Left lung (tissue), 4 donors: ENCODE measurements at regions not wholly inside any gene's neighbourhood (a gene's known extent, or its start where the extent isn't known, plus 50 kb on each side); places are given as distances from the start of the nearest gene placed in this dataset.

ENCODE experiments used
- ATAC-seq: fragments of 200-7000 bp; cut with Tn5 transposase; one replicate; pipeline ENCODE4 v1.9.1; 2020; ENCODE audit warnings: moderate library complexity
- DNase-seq, 4 donors: peaks; one replicate each; pipeline ENCODE4 v3.0.0-alpha.2; 2013 to 2020
- H3K27ac ChIP-seq, 2 donors: fragments of 200-600 bp; sonication (generic) in 1 of 2; one replicate each; pipeline versions ENCODE4 v1.5.0 to v1.8.0; 2020 to 2021
- H3K27me3 ChIP-seq, 2 donors: fragments of 200-600 bp; sonication (generic) in 1 of 2; one replicate each; pipeline versions ENCODE4 v1.5.0 to v1.8.0; 2020 to 2021
- H3K36me3 ChIP-seq, 2 donors: fragments of 200-600 bp; sonication (generic) in 1 of 2; one replicate each; pipeline versions ENCODE4 v1.5.0 to v1.8.0; 2020 to 2021
- H3K4me1 ChIP-seq, 2 donors: fragments of 200-600 bp; one replicate each; pipeline ENCODE4 v1.8.0; 2021
- H3K4me3 ChIP-seq, 2 donors: fragments of 200-600 bp; sonication (generic) in 1 of 2; one replicate each; pipeline versions ENCODE4 v1.5.0 to v1.8.0; 2020 to 2021; ENCODE audit warnings: mild to moderate bottlenecking in 1 of 2
- H3K9me3 ChIP-seq, 2 donors: fragments of 200-600 bp; sonication (generic) in 1 of 2; one replicate each; pipeline versions ENCODE4 v1.5.0 to v1.8.0; 2020 to 2021
- intact Hi-C, 2 donors: fragments of 100-400 bp; cut with DNase I; formaldehyde crosslinking; loops; one replicate each; pipeline versions ENCODE4 v1.11.2 to v1.14.2; 2022
- TF ChIP-seq, protein P1 (sequence below), 2 donors: fragments of 200-600 bp; sonication (generic) in 1 of 2; IDR thresholded peaks; one replicate each; pipeline versions ENCODE4 v1.5.0 to v1.8.0; 2021; ENCODE audit warnings: antibody characterized with exemption in 2 of 2
- donor health status: DM: no; HTN: yes; CAD: no.
- donor health status: DM: no; HTN: no; CAD: no.

DNA sequence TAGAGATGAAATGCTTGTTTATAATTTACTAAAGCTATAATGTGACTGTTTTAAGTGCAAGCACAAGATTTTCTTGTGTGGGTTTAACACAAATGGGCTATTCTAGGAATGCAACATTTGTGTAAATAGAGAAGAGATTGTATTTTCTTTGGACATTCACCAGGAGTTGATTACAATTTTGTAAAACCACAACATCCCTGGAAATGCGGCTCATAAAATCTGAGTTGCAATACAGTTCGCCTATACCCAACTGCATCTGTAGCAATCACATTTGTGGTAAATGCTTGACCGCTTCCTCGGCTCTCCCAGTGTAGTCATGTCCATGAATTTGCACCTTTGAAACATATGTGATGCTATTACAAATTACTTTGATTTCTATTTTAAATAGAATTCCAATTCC, 348.7 kb upstream of the CDH20 start:
- intact Hi-C loops = no loop called here
- H3K9me3 ChIP-seq = peaks cover 0 to 2% of the 10 kb centered on the region in 2 donors
- H3K27me3 ChIP-seq = no peaks in the 10 kb centered on the region
- DNase-seq (no peak), ATAC-seq (no peak)
- H3K4me3 ChIP-seq = no peak overlapping the region
- no peaks in the 10 kb centered on the region for H3K36me3 ChIP-seq
- no peaks in the 10 kb centered on the region for H3K4me1 ChIP-seq
- H3K27ac ChIP-seq = no peak overlapping the region
- TF ChIP-seq, protein P1, sequence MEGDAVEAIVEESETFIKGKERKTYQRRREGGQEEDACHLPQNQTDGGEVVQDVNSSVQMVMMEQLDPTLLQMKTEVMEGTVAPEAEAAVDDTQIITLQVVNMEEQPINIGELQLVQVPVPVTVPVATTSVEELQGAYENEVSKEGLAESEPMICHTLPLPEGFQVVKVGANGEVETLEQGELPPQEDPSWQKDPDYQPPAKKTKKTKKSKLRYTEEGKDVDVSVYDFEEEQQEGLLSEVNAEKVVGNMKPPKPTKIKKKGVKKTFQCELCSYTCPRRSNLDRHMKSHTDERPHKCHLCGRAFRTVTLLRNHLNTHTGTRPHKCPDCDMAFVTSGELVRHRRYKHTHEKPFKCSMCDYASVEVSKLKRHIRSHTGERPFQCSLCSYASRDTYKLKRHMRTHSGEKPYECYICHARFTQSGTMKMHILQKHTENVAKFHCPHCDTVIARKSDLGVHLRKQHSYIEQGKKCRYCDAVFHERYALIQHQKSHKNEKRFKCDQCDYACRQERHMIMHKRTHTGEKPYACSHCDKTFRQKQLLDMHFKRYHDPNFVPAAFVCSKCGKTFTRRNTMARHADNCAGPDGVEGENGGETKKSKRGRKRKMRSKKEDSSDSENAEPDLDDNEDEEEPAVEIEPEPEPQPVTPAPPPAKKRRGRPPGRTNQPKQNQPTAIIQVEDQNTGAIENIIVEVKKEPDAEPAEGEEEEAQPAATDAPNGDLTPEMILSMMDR (IDR thresholded peaks at IDR 0.05) = no peak

DNA sequence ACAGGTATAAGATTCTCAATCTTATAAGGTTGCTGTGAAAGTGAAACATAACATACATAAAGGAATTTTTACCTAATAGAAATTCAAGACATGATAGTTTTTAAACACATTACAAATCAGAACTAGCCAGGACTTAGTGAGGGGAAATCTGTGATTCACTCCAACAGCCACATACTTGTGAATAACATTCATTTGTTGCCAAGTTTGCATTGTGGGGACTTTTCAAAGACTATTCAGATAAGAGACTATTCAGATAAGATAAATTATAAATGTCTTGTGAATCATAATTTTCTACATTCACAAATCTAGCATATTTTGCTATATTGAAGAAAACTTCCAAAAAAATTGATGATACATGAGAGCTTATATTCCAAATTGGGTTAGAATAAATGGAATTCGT, 345.3 kb upstream of the CDH20 start:
- TF ChIP-seq, protein P1 (IDR thresholded peaks at IDR 0.05) = no peak
- intact Hi-C loops = no loop called here
- no peak overlapping the region for H3K4me3 ChIP-seq
- DNase-seq (no peak), ATAC-seq (no peak)
- H3K36me3 ChIP-seq = no peaks in the 10 kb centered on the region
- H3K9me3 ChIP-seq = peaks cover 0 to 3% of the 10 kb centered on the region in 2 donors
- H3K4me1 ChIP-seq = no peaks in the 10 kb centered on the region
- no peak overlapping the region for H3K27ac ChIP-seq
- no peaks in the 10 kb centered on the region for H3K27me3 ChIP-seq

DNA sequence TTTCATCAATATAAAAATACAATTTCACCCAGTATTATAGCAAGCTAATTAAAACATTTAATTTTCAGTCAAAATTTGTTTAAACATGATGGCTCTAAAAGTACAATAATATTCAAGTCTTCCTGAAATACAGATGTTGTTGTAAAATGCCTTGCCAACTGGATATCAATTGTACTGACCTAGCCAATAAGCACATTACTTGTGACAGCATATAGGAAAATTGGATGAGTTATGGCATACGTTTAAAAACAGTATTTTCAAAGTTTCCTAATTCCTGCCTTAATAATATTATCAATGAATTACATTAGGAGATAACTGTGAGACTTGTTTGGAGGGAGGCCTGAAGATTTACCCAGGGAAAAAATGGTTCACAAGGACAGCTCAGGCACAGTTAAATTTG, 336.9 kb upstream of the CDH20 start:
- H3K36me3 ChIP-seq = no peaks in the 10 kb centered on the region
- H3K27ac ChIP-seq = no peak overlapping the region
- TF ChIP-seq, protein P1 (IDR thresholded peaks at IDR 0.05) = no peak
- H3K27me3 ChIP-seq = no peaks in the 10 kb centered on the region
- intact Hi-C loops = no loop called here
- peaks cover 0 to 10% of the 10 kb centered on the region in 2 donors for H3K9me3 ChIP-seq
- DNase-seq = no peak
- H3K4me3 ChIP-seq = no peak overlapping the region
- no peaks in the 10 kb centered on the region for H3K4me1 ChIP-seq
- ATAC-seq = no peak

DNA sequence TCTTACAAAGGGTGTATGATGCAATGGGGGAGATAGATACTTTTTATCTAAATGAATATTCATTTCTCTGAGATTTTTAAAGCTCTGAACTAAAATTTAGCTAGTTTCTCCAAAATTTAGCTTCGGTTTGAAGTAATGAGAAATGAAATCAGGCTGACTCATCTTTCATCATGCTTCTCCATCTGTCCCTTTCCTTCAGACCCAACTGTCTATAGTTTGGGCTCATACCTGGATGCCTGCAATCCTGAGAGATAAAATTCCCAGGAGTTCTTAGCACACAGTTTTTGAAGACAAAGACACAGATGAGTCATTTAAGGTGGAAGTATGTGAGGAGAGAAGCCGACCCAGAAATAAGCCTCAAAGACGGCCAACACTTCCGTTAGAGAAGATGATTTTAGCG, 336.4 kb upstream of the CDH20 start:
- Histone ChIP-seq H3K9me3 (peaks cover 0 to 10% of the 10 kb centered on the region in 2 donors), H3K36me3 (no peaks in the 10 kb centered on the region), H3K4me1 (no peaks in the 10 kb centered on the region), H3K4me3 (no peak overlapping the region), H3K27me3 (no peaks in the 10 kb centered on the region), H3K27ac (no peak overlapping the region)
- intact Hi-C loops = no loop called here
- no peak for ATAC-seq
- no peak for DNase-seq
- TF ChIP-seq, protein P1 (IDR thresholded peaks at IDR 0.05) = no peak

DNA sequence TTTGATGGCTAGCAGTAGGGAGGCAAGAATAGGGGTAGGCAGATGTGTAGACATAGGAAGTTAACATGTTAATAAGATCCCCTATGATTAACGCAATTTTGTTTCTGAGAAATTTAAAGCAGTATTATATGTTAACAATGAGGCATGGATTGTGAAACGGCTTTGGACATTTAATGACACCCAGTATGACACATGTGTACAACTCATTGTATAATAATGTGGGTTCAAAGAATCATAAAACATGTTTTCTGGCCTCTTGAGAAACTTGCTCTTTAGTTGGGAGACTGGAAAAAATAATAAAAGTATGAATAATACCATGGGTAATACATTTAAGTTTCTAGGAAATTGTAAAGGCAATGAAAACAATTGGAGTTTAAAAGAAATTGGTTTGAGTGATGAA, 332.1 kb upstream of the CDH20 start:
- no peak for DNase-seq
- no peak for ATAC-seq
- no peak overlapping the region for H3K4me3 ChIP-seq
- intact Hi-C loops = no loop called here
- peaks cover 0 to 2% of the 10 kb centered on the region in 2 donors for H3K9me3 ChIP-seq
- no peaks in the 10 kb centered on the region for H3K36me3 ChIP-seq
- no peak overlapping the region for H3K27ac ChIP-seq
- TF ChIP-seq, protein P1 (IDR thresholded peaks at IDR 0.05) = no peak
- H3K27me3 ChIP-seq = no peaks in the 10 kb centered on the region
- H3K4me1 ChIP-seq = no peaks in the 10 kb centered on the region
